DMS 273 treated with DMSO at 0.1 percent for 48 hours (cell line): ENCODE measurements at regions not wholly inside any gene's neighbourhood (a gene's known extent, or its start where the extent isn't known, plus 50 kb on each side); places are given as distances from the start of the nearest gene placed in this dataset.
A peak's percentile ranks its signal among the peaks of the same experiment; 100 is the strongest.
"Not testable (repeated sequence)": the region's sequence is repeated elsewhere in the genome, so short reads cannot be mapped to it uniquely, and the experiment has no call there.

Source experiments
- DNase-seq: peaks from one replicate; lab custom pipeline; 2025; lab: John Stamatoyannopoulos, UW

GRCh38 chr17:77341069-77341541 lies 200.3 kb downstream of the SEC14L1 start:
- DNase-seq = no peak

DNA sequence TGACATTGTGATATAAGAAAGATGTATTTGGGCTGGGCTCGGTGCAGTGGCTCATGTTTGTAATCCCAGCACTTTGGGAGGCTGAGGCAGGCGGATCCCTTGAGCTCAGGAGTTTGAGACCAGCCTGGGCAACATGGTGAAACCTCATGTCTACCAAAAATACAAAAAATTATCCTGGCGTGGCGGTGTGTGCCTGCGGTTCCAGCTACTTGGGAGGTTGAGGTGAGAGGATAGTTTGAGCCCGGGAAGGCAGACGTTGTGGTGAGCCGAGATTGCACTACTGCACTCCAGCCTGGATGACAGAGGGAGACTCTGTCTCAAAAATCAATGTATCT lies 201.9 kb downstream of the SEC14L1 start:
- DNase-seq = not testable (repeated sequence)

- DNase-seq = no peak
These were observed 202.4 kb downstream of the SEC14L1 start for GRCh38 chr17:77343031-77343800.

DNA sequence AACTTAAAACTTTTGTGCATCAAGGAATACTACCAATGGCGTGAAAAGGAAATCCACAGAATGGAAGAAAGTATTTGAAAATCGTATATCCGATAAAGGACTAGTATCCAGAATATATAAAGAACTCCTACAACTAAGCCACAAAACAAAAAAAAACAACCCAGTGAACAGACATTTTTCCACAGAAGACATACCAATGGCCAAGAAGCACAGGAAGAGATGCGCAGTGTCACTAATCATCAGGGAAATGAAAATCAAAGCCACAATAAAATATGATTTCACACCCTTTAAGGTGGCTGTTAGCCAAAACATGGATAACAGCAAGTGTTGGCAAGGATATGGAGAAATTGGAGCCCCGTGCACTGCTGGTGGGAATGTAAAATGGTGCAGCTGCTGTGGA lies 203.3 kb downstream of the SEC14L1 start:
- no peak for DNase-seq

GRCh38 chr17:77345260-77345910 lies 204.6 kb downstream of the SEC14L1 start:
- DNase-seq = no peak

DNA sequence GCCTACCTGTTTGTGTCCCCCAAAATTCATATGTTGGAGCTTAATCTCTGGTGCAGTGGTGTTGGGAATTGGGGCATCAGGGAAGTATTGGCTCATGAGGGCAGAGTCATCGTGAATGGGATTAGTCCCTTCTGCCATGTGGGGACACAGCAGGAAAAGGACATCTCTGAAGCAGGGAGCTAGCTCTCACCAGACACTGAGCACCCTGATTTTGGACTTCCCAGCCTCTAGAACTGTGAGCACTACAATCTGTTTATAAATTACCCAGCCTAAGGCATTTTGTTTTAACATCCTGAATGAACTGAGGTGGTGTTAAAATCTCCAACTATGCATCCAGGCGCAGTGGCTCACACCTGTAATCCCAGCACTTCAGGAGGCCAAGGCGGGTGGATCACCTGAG lies 206.0 kb downstream of the SEC14L1 start:
- DNase-seq = no peak

- DNase-seq = no peak
These were observed 206.8 kb downstream of the SEC14L1 start for GRCh38 chr17:77347544-77347943.

DNA sequence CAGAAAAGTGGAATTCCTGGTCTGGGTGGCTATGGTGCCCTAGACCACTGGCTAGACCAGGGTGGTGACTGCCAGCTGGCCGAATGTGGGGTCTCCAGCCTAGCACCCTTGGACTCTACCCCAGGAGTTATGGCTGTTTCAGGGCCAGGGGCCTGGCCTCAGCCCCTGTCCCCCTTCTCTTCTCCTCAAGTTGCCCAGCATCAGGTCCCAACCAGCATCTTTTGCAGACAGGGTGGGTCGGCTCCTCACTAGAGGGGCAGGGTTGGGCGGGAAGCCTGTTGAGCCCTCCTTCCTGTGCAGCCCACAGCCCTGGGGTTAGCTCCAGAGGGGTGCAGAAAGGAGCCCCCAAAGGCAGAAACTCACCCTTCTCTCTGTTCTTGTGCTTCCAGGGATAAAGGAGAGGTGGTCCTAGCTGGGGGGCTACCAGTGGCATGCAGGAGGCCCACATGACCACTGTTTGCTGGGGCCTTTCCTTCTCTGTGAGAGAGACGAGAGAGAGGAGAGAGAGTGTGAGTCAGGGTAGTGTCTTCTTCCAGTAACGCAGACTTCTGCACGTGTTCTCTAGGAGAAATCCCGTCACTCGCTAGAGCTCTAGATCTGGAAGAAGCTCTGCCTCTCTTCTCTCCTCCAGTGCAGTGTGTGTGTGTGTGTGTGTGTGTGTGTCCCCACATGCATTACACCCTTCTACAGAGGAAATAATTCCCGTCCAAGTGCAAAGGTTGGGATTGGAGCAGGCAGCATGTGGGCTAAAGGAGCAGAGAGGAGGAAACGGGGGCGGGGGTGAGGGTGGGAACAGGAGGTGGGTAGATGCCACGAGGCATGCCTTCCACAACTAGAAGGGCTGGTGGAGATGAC lies 209.4 kb downstream of the SEC14L1 start:
- no peak for DNase-seq

DNA sequence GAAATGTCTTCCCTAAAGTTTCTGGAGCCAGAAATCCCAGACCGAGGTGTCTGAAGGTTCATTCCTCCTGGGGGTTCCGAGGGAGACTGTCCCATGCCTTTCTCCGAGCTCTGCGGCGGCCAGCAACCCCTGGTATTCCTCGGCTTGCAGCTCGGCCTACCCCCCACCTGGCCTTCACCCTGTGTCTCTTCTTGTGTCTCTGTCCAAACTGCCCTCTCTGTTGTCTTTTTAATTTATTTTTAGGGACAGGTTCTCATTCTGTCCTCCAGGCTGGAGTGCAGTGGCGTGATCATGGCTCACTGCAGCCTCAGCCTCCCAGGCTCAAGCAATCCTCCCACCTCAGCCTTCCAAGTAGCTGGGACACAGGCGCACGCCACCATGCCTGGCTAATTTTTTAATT lies 211.7 kb downstream of the SEC14L1 start:
- no peak for DNase-seq

DNA sequence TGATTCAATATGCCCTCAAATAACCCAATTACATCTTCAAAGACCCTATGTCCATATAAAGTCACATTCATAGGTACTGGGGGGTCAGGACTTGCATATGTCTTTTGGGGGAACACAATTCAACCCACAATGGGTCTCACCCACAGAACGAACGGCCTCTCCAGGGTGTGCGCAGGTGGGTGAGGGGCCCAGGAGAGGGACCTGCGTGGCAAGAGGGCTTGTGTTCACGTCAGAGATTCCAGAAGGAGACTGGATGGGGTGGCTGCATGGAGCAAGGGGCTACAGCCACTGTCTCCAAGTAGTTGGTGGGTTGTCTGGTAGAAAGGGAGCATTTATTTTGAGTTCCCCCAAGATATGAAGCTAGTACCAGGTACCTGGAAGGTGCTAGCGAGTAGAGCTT lies 212.2 kb downstream of the SEC14L1 start:
- no peak for DNase-seq

DNA sequence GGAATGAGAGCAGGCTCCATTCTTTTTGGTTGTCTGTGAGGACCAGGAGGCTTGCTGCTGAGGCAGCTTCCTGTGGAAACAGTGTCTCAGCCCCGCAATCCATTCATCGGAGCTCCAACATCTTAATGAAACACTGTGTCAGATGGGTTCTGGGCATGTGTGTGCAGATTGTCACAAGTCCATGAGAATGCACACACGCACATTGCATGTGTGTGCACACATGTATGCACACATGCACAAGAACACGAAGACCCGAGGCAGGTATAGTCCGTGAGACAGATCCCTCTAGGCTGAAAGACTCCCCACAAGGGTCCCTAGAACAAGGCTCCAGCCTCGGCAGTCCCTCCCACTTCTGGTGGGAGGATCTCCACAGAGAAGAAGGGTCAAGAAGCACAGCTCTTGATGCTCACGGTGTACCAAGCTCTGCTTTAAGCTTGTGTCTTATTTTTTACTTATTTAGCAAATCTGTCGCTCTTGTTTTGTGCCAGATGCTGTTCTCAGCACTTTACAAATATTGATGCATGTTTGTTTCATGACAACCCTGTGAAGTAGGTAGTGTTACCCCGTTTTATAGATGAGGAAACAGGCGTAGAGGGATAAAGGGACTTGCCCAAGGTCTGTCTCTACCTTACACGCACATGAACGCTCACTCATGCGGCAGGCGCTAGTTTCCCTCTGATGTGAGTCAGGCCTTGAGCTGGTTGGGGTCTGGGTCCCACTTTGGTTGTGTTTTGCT lies 213.1 kb downstream of the SEC14L1 start:
- DNase-seq = no peak

DNA sequence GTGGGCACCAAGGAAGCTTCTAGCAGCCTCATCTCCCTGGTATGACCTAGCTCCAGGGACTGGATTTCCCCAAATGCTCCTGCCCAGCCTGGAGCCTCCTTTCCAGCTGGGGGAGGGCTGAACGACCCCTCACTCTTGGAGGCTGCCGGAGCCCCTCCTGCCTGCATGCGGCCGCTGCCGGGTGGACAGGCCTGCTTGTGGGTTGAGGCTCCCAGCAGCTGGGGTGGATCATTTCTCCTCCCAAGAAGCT lies 213.6 kb downstream of the SEC14L1 start:
- DNase-seq = no peak

DNA sequence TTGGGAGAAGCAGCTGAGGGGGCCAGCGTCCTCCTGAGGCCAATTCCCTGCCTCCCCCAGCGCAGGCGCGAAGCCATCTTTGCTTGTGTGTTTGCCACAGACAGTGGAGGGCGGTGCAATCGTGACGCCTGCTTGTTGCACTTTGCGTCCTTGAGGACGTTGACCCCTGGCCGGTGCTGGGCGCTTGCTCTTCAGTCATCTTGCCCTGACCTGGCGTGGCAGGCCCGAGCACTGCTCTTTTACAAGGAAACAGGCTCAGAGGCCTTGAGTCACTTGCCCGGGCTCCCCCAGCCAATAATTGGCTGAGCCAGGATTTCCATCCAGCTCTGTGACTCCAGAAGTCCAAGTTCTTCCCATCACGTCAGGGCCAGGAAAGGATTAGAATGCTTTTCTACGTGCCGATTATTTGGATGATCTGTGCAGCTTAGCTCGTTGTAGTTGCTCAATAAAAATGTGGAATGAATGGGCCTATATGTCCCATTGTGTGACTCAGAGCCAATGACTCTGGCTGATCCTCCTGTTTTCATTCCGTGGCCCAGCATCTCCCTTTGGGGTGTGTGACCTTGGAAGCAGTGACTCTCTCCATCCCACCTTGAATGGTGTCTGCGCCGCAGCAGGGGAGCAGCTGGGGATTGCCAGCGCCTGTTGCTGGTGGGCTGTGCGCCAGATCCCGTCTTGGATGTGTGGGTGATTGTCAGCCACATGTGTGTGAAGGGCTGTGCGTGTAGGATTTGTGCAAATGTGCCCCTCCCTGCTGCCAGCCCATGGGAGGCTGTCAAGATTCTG lies 214.1 kb downstream of the SEC14L1 start:
- no peak for DNase-seq

DNA sequence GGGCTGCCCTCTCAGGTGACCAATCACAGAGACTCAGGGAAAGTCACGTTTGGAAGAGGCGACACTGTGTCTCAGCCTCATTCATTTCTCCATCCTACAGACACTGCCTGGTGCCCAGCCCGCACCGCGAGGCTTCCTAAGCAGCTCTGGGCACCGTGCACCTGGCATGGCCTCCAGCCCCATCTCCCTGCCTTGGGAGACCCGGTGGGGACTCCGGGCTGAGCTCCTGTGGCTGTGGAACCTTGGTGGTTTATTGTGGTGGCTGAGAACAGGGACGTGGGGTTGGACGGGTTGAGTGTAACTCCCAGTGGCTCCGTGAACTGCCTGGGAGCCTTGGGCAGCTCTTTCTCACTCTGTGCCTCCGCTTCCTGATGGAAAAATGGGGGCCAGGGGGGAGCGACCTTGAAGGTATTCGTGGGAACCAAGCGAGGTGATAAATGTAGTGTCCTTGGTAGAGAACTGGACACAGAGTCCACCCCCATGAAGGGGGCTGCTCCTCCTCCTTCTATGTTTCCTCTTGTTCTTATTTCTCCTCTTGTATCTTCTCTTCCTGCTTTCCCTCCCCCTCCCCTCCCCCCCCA lies 215.4 kb downstream of the SEC14L1 start:
- DNase-seq = no peak

GRCh38 chr17:77356690-77357201 lies 216.0 kb downstream of the SEC14L1 start:
- DNase-seq = no peak

GRCh38 chr17:77358801-77359200 lies 218.0 kb downstream of the SEC14L1 start:
- DNase-seq = no peak

DNA sequence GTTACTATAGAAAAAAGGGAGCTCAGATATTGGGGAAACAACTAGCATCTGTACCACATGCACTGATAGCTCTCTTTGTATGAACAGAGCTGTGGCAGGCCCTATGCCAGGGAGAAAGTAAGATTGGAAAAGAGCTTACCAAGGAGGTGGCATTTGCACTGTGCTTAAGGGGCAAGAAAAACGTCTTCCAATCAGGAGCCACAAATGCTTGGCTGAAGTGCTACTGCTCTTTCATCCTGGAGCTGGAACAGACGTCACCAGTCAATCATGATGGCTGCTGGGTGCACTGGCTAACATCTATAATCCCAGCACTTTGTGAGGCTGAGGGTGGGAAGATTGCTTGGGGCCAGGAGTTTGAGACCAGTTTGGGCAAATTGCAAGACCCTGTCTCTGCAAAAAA lies 218.5 kb downstream of the SEC14L1 start:
- DNase-seq = no peak

GRCh38 chr17:77361986-77362620 lies 221.3 kb downstream of the SEC14L1 start:
- DNase-seq = peak; percentile 34

- DNase-seq = no peak
These were observed 223.1 kb downstream of the SEC14L1 start for GRCh38 chr17:77363821-77364361.

GRCh38 chr17:77364381-77364911 lies 223.7 kb downstream of the SEC14L1 start:
- no peak for DNase-seq
